Neural crest cell (in vitro differentiated cells): ENCODE measurements at regions not wholly inside any gene's neighbourhood (a gene's known extent, or its start where the extent isn't known, plus 50 kb on each side); places are given as distances from the start of the nearest gene placed in this dataset.

Experiments
- DNase-seq: peaks from one replicate; pipeline ENCODE4 v3.0.0; 2021; ENCODE audit warnings: low read depth, mixed read lengths, low spot score
- H3K27ac Mint-ChIP-seq: one replicate; pipeline ENCODE4 v1.8.0; 2021; ENCODE audit warnings: mild to moderate bottlenecking, mixed read lengths; ENCODE audit not compliant: unreplicated experiment
- H3K27me3 Mint-ChIP-seq: 2 replicates; pipeline ENCODE4 v1.8.0; 2021; ENCODE audit warnings: low read depth, mild to moderate bottlenecking, mixed read lengths
- H3K36me3 Mint-ChIP-seq: 2 replicates; pipeline ENCODE4 v1.8.0; 2021; ENCODE audit warnings: low read depth, mild to moderate bottlenecking, mixed read lengths
- H3K4me1 Mint-ChIP-seq: 2 replicates; pipeline ENCODE4 v1.8.0; 2021; ENCODE audit warnings: mixed read lengths
- H3K4me3 Mint-ChIP-seq: one replicate; pipeline ENCODE4 v1.8.0; 2021; ENCODE audit warnings: mild to moderate bottlenecking, mixed read lengths
- H3K9me3 Mint-ChIP-seq: 2 replicates; pipeline ENCODE4 v1.8.0; 2021; ENCODE audit warnings: mixed read lengths
- CTCF ChIP-seq: fragments of 200-600 bp; sonication (generic); conservative IDR thresholded peaks from 2 replicates; pipeline ENCODE4 v1.5.0; 2021; ENCODE audit warnings: antibody characterized with exemption, mild to moderate bottlenecking

- TF ChIP-seq CTCF: no peak
- no peaks in the 10 kb centered on the region for H3K4me1 Mint-ChIP-seq
- peaks cover 3% of the 10 kb centered on the region for H3K9me3 Mint-ChIP-seq
- H3K36me3 Mint-ChIP-seq: no peaks in the 10 kb centered on the region
- H3K4me3 Mint-ChIP-seq: no peak overlapping the region
- DNase-seq: no peak
- no peaks in the 10 kb centered on the region for H3K27me3 Mint-ChIP-seq
- H3K27ac Mint-ChIP-seq: no peak overlapping the region
These were observed 207.4 kb downstream of the BMP2 start for GRCh38 chr20:6974838-6975237.

GRCh38 chr20:6975311-6975710, 207.8 kb downstream of the BMP2 start:
- Mint-ChIP-seq H3K9me3 (peaks cover 3% of the 10 kb centered on the region), H3K4me3 (no peak overlapping the region), H3K4me1 (no peaks in the 10 kb centered on the region), H3K27me3 (no peaks in the 10 kb centered on the region), H3K36me3 (no peaks in the 10 kb centered on the region), H3K27ac (no peak overlapping the region)
- no peak for DNase-seq
- TF ChIP-seq CTCF: no peak

GRCh38 chr20:6976106-6976900, 208.8 kb downstream of the BMP2 start:
- Mint-ChIP-seq H3K4me3 (no peak overlapping the region), H3K4me1 (no peaks in the 10 kb centered on the region), H3K9me3 (peaks cover 3% of the 10 kb centered on the region), H3K27me3 (no peaks in the 10 kb centered on the region), H3K27ac (no peak overlapping the region), H3K36me3 (no peaks in the 10 kb centered on the region)
- no peak for DNase-seq
- TF ChIP-seq CTCF: no peak

GRCh38 chr20:6979621-6980020, 212.1 kb downstream of the BMP2 start:
- Mint-ChIP-seq H3K36me3 (no peaks in the 10 kb centered on the region), H3K27ac (no peak overlapping the region), H3K4me3 (no peak overlapping the region), H3K27me3 (no peaks in the 10 kb centered on the region), H3K9me3 (peaks cover 9% of the 10 kb centered on the region), H3K4me1 (no peaks in the 10 kb centered on the region)
- no peak for TF ChIP-seq CTCF
- no peak for DNase-seq

GRCh38 chr20:6993011-6993410, 225.5 kb downstream of the BMP2 start:
- no peaks in the 10 kb centered on the region for H3K4me1 Mint-ChIP-seq
- H3K4me3 Mint-ChIP-seq: no peak overlapping the region
- no peak overlapping the region for H3K27ac Mint-ChIP-seq
- no peak for TF ChIP-seq CTCF
- no peaks in the 10 kb centered on the region for H3K36me3 Mint-ChIP-seq
- H3K27me3 Mint-ChIP-seq: no peaks in the 10 kb centered on the region
- no peak for DNase-seq
- H3K9me3 Mint-ChIP-seq: peaks cover 2% of the 10 kb centered on the region
